HAP-1 (cell line): ENCODE measurements at regions not wholly inside any gene's neighbourhood (a gene's known extent, or its start where the extent isn't known, plus 50 kb on each side); places are given as distances from the start of the nearest gene placed in this dataset.
"Not testable (repeated sequence)": the region's sequence is repeated elsewhere in the genome, so short reads cannot be mapped to it uniquely, and the experiment has no call there.

ENCODE experiments used
- DNase-seq, 2 experiments: peaks; one replicate each; pipeline ENCODE4 v3.0.0-alpha.2; 2016 to 2020; ENCODE audit warnings: low spot score in 2 of 2
- H3K27me3 ChIP-seq: fragments of 250-450 bp; sonication (Bioruptor Pico); 2 replicates; pipeline ENCODE4 v1.5.1; 2020; ENCODE audit warnings: low read depth, mild to moderate bottlenecking, moderate library complexity
- H3K36me3 ChIP-seq: fragments of 250-450 bp; sonication (Bioruptor Pico); replicated peaks from 2 replicates; pipeline ENCODE4 v1.5.1; 2020; ENCODE audit warnings: mild to moderate bottlenecking
- H3K4me1 ChIP-seq: fragments of 250-450 bp; sonication (Bioruptor Pico); 2 replicates; pipeline ENCODE4 v1.5.1; 2020; ENCODE audit warnings: mild to moderate bottlenecking
- H3K4me3 ChIP-seq: fragments of 250-450 bp; sonication (Bioruptor Pico); 2 replicates; pipeline ENCODE4 v1.5.1; 2020; ENCODE audit warnings: mild to moderate bottlenecking, moderate library complexity
- H3K9me3 ChIP-seq: fragments of 250-450 bp; sonication (Bioruptor Pico); 2 replicates; pipeline ENCODE4 v1.5.1; 2020; ENCODE audit warnings: mild to moderate bottlenecking, moderate library complexity
- in situ Hi-C: fragments of 300-500 bp; cut with MboI; formaldehyde crosslinking; loops from 3 replicates; pipeline ENCODE4 v1.14.3; 2020; ENCODE audit warnings: low sequenced_read_pairs, inconsistent platforms, mixed read lengths

GRCh38 chr9:135380311-135380960 is 99.1 kb upstream of the PPP1R26 start:
- no peak overlapping the region for H3K4me3 ChIP-seq
- no peaks in the 10 kb centered on the region for H3K27me3 ChIP-seq
- no peaks in the 10 kb centered on the region for H3K4me1 ChIP-seq
- no peak for DNase-seq
- H3K9me3 ChIP-seq, result no peaks in the 10 kb centered on the region
- in situ Hi-C loops, result no loop called here
- H3K36me3 ChIP-seq, result no peaks in the 10 kb centered on the region

GRCh38 chr9:135381762-135382310 is 97.7 kb upstream of the PPP1R26 start:
- H3K4me1 ChIP-seq, result no peaks in the 10 kb centered on the region
- in situ Hi-C loops, result no loop called here
- H3K27me3 ChIP-seq, result no peaks in the 10 kb centered on the region
- no peaks in the 10 kb centered on the region for H3K9me3 ChIP-seq
- H3K36me3 ChIP-seq, result no peaks in the 10 kb centered on the region
- DNase-seq, result no peak
- H3K4me3 ChIP-seq, result no peak overlapping the region

- Histone ChIP-seq H3K27me3 (no peaks in the 10 kb centered on the region), H3K36me3 (no peaks in the 10 kb centered on the region), H3K4me1 (no peaks in the 10 kb centered on the region), H3K4me3 (no peak overlapping the region), H3K9me3 (no peaks in the 10 kb centered on the region)
- in situ Hi-C loops, result no loop called here
- no peak for DNase-seq
Observed at GRCh38 chr9:135384226-135384625, 95.4 kb upstream of the PPP1R26 start.

- DNase-seq, H3K36me3 ChIP-seq, H3K4me1 ChIP-seq, in situ Hi-C loops, H3K27me3 ChIP-seq, H3K4me3 ChIP-seq, H3K9me3 ChIP-seq: not testable (repeated sequence)
Observed at GRCh38 chr9:135384815-135385405, 94.7 kb upstream of the PPP1R26 start.

- H3K4me3 ChIP-seq, result no peak overlapping the region
- H3K4me1 ChIP-seq, result no peaks in the 10 kb centered on the region
- in situ Hi-C loops, result no loop called here
- H3K9me3 ChIP-seq, result no peaks in the 10 kb centered on the region
- H3K36me3 ChIP-seq, result no peaks in the 10 kb centered on the region
- no peak for DNase-seq
- no peaks in the 10 kb centered on the region for H3K27me3 ChIP-seq
Observed at GRCh38 chr9:135385793-135386192, 93.8 kb upstream of the PPP1R26 start.

GRCh38 chr9:135387976-135388375 is 91.6 kb upstream of the PPP1R26 start:
- Histone ChIP-seq H3K4me3 (no peak overlapping the region), H3K9me3 (no peaks in the 10 kb centered on the region), H3K27me3 (no peaks in the 10 kb centered on the region), H3K36me3 (no peaks in the 10 kb centered on the region), H3K4me1 (no peaks in the 10 kb centered on the region)
- in situ Hi-C loops, result no loop called here
- no peak for DNase-seq

- H3K27me3 ChIP-seq, result no peaks in the 10 kb centered on the region
- DNase-seq, result no peak
- no peaks in the 10 kb centered on the region for H3K4me1 ChIP-seq
- no peaks in the 10 kb centered on the region for H3K9me3 ChIP-seq
- H3K4me3 ChIP-seq, result no peak overlapping the region
- in situ Hi-C loops, result no loop called here
- no peaks in the 10 kb centered on the region for H3K36me3 ChIP-seq
Observed at GRCh38 chr9:135388530-135388929, 91.1 kb upstream of the PPP1R26 start.

- DNase-seq, result no peak
- H3K4me1 ChIP-seq, result no peaks in the 10 kb centered on the region
- in situ Hi-C loops, result no loop called here
- no peak overlapping the region for H3K4me3 ChIP-seq
- H3K27me3 ChIP-seq, result no peaks in the 10 kb centered on the region
- H3K36me3 ChIP-seq, result no peaks in the 10 kb centered on the region
- H3K9me3 ChIP-seq, result no peaks in the 10 kb centered on the region
Observed at GRCh38 chr9:135391759-135392158, 87.8 kb upstream of the PPP1R26 start.

GRCh38 chr9:135392511-135392910 is 87.1 kb upstream of the PPP1R26 start:
- Histone ChIP-seq H3K4me3 (no peak overlapping the region), H3K36me3 (no peaks in the 10 kb centered on the region), H3K9me3 (no peaks in the 10 kb centered on the region), H3K27me3 (no peaks in the 10 kb centered on the region), H3K4me1 (no peaks in the 10 kb centered on the region)
- DNase-seq, result no peak
- in situ Hi-C loops, result no loop called here

GRCh38 chr9:135394131-135394530 is 85.5 kb upstream of the PPP1R26 start:
- in situ Hi-C loops, result no loop called here
- no peak for DNase-seq
- Histone ChIP-seq H3K4me1 (no peaks in the 10 kb centered on the region), H3K4me3 (no peak overlapping the region), H3K27me3 (no peaks in the 10 kb centered on the region), H3K36me3 (no peaks in the 10 kb centered on the region), H3K9me3 (no peaks in the 10 kb centered on the region)

GRCh38 chr9:135394699-135395645 is 84.6 kb upstream of the PPP1R26 start:
- no peaks in the 10 kb centered on the region for H3K4me1 ChIP-seq
- no peaks in the 10 kb centered on the region for H3K36me3 ChIP-seq
- in situ Hi-C loops, result no loop called here
- no peak overlapping the region for H3K4me3 ChIP-seq
- H3K27me3 ChIP-seq, result no peaks in the 10 kb centered on the region
- DNase-seq, result no peak
- H3K9me3 ChIP-seq, result no peaks in the 10 kb centered on the region

- no peak for DNase-seq
- in situ Hi-C loops, result no loop called here
- H3K27me3 ChIP-seq, result no peaks in the 10 kb centered on the region
- H3K36me3 ChIP-seq, result no peaks in the 10 kb centered on the region
- no peaks in the 10 kb centered on the region for H3K4me1 ChIP-seq
- H3K4me3 ChIP-seq, result no peak overlapping the region
- no peaks in the 10 kb centered on the region for H3K9me3 ChIP-seq
Observed at GRCh38 chr9:135397142-135397541, 82.4 kb upstream of the PPP1R26 start.

- no peak for DNase-seq
- Histone ChIP-seq H3K4me3 (no peak overlapping the region), H3K36me3 (no peaks in the 10 kb centered on the region), H3K4me1 (no peaks in the 10 kb centered on the region), H3K27me3 (no peaks in the 10 kb centered on the region), H3K9me3 (no peaks in the 10 kb centered on the region)
- in situ Hi-C loops, result no loop called here
Observed at GRCh38 chr9:135399000-135399649, 80.5 kb upstream of the PPP1R26 start.
